Left cardiac atrium (tissue), 4 donors: ENCODE measurements at regions not wholly inside any gene's neighbourhood (a gene's known extent, or its start where the extent isn't known, plus 50 kb on each side); places are given as distances from the start of the nearest gene placed in this dataset.
"Not testable (repeated sequence)": the region's sequence is repeated elsewhere in the genome, so short reads cannot be mapped to it uniquely, and the experiment has no call there.

Source experiments
- ATAC-seq, 2 donors: fragments of 200-7000 bp; cut with Tn5 transposase; one replicate each; pipeline ENCODE4 v1.9.1; 2020; ENCODE audit warnings: mild to moderate bottlenecking in 2 of 2, moderate library complexity in 2 of 2
- DNase-seq: peaks from one replicate; pipeline ENCODE4 v3.0.0-alpha.2; 2020
- intact Hi-C, 2 donors: fragments of 100-400 bp; cut with DNase I; formaldehyde crosslinking; loops; one replicate each; pipeline versions ENCODE4 v1.14.1 to v1.15.1; 2022 to 2023
- donor health status: DM: no; HTN: yes; CAD: no.
- donor health status: DM: no; HTN: yes; CAD: no; lungs with severe emphysema.
- donor health status: DM: yes; HTN: yes; CAD: no.
- donor health status: Dilated cardiomyopathy.

DNA sequence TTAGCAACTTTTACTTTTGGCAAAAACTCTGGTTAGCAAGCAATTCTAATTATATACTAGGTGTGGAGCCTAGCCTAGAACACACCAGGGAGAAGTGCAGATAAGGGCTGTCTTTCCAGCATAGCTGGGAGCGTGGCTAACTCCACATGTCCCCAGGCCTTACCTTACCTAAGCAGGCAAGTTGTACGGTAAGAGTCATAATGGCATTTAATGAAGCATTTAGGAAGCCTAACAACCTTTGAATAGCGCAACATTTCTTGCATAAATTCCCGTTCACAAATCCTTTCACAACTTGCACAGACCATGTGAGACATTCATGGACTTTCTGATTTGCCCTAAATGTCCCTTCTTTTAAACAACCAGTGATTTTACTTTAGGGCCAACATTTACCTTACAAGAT is 917.4 kb upstream of the ACO1 start:
- DNase-seq = no peak

GRCh38 chr9:31470051-31470450 is 914.4 kb upstream of the ACO1 start:
- DNase-seq (no peak), ATAC-seq (no peak)
- intact Hi-C loops = no loop called here

More for the DNA sequence above, 917.4 kb upstream of the ACO1 start:
- intact Hi-C loops = no loop called here
- ATAC-seq = no peak

GRCh38 chr9:31471010-31471409 is 913.4 kb upstream of the ACO1 start:
- intact Hi-C loops = no loop called here
- ATAC-seq (no peak), DNase-seq (no peak)

- intact Hi-C loops = no loop called here
- DNase-seq (no peak), ATAC-seq (no peak)
Observed at GRCh38 chr9:31486630-31487029, 897.8 kb upstream of the ACO1 start.

DNA sequence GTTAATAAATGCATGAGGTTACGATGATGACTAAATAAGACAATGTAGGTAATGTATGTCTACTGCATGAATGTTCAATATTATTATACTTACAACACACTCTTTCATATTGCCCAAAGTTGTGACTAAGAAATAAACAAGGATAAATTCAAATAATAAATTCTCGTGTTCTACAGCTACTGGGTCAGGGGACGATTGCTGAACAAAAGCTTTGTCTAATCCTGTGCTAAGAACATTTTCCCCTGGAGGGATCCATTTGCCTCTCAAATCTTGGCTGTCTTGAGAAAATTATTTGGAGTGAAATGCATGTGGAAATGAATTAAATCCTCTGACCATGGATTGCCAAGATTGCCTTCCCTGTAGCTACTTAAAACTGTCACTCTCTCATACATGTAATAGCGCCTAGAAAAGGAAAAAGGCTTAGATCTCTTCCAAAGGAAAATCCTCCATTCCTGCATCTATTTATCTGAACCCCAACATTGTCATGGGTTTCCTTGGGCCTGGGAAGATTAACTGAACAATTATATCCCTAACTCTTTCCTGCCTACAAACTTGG is 893.8 kb upstream of the ACO1 start:
- DNase-seq = no peak
- no peak for ATAC-seq
- intact Hi-C loops = no loop called here

DNA sequence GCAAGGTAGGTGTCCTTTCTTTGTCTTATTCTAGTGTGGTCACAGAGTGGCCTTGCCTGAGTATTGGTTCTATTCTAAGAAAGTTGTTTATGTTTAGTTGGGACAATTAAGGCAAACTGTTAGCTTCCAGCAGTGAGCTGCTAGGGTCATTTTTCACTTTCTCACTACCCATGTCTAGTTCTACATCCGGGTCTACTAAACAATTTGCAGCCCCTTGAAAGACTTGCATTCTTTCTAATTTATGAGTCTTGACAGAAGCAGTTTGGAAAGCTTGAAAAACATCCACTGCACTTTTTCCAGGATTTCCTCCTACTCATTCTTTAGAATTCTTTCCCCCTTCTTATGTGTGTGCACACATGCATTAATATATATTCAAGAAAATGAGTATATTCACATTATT is 892.2 kb upstream of the ACO1 start:
- ATAC-seq = no peak
- no peak for DNase-seq
- intact Hi-C loops = no loop called here

DNA sequence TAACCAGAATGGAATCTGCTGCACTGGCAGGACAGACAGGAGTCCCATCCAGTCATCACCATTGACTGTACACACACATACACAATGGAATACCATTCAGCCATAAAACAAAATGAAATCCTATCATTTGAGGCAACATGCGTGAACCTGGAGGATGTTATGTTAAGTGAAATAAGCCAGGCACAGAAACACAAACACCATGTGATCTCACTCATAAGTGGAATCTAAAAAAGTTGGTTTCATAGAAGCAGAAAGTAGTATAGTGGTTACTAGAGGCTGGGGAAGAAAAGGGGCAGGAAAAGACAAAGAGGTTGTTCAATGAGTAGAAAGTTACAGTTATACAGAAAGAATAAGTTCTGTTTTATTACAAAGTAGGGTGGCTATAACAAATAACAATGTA is 884.0 kb upstream of the ACO1 start:
- no peak for ATAC-seq
- no peak for DNase-seq
- intact Hi-C loops = no loop called here

- intact Hi-C loops = no loop called here
- ATAC-seq = no peak
- DNase-seq = no peak
Observed at GRCh38 chr9:31519011-31519410, 865.4 kb upstream of the ACO1 start.

GRCh38 chr9:31519424-31519823 is 865.0 kb upstream of the ACO1 start:
- intact Hi-C loops = no loop called here
- DNase-seq (no peak), ATAC-seq (no peak)

DNA sequence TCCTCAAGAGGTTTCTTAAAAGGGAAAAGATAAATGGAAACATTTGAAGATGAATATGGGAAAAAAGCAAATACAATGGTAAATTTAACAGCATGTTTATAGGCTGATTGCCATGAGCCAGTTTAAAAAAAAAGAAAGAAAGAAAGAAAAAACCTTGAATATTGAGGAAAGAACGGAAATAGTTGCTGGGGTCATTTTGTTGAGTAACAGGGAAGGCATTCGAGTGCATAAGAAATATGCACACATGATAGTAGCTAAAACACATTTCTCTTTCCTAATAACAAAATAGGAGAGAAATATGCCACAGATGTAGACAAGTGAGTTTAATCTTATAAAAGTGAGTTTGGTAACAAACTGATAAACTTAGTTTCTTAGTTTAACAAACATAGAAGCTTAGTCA is 864.6 kb upstream of the ACO1 start:
- no peak for ATAC-seq
- DNase-seq = no peak
- intact Hi-C loops = no loop called here

DNA sequence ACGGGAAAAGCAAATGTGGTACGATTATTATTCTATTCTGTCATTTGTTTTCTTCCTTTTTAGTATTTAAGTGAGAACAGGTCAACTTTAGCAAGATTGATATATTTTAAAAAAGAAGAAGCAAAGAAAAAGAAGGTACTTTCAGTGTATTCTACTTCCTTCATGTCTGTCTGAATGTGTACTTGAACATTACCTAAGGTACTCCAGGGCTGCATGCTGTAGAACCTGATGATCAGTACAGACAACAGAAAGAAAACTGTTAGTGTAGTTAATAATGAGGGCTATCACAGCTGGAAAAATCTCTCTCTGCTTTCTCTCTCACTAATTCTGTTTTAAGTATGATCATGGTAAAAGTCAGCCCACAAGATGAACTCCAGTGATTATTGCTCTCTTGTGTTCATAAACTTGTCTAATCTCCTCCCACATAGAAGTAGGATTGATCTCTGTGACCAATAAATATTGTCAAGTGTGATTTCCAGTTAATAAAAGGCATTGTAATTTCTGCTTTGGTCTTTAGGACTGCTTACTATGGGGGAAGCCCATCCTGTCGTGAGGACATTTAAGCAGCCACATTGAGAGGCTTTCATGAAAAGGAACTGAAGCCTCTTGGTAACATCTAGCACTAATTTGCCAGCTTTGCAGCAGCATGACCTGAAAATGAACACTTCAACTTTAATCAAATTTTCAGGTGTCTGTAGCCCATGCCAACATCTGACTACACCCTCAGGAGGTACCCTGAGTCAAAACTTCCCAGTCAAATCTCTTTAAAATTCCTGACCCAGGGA is 864.0 kb upstream of the ACO1 start:
- intact Hi-C loops = no loop called here
- no peak for ATAC-seq
- DNase-seq = no peak

GRCh38 chr9:31535651-31536050 is 848.8 kb upstream of the ACO1 start:
- DNase-seq (no peak), ATAC-seq (no peak)
- intact Hi-C loops = loop anchor here in 1 of 2 donors (10.0 kb wide), 1 partner anchor 49 kb away; no protein-coding TSS in a partner anchor

GRCh38 chr9:31536471-31536870 is 848.0 kb upstream of the ACO1 start:
- intact Hi-C loops = loop anchor here in 1 of 2 donors (10.0 kb wide), 1 partner anchor 48 kb away; no protein-coding TSS in a partner anchor
- DNase-seq (no peak), ATAC-seq (no peak)

DNA sequence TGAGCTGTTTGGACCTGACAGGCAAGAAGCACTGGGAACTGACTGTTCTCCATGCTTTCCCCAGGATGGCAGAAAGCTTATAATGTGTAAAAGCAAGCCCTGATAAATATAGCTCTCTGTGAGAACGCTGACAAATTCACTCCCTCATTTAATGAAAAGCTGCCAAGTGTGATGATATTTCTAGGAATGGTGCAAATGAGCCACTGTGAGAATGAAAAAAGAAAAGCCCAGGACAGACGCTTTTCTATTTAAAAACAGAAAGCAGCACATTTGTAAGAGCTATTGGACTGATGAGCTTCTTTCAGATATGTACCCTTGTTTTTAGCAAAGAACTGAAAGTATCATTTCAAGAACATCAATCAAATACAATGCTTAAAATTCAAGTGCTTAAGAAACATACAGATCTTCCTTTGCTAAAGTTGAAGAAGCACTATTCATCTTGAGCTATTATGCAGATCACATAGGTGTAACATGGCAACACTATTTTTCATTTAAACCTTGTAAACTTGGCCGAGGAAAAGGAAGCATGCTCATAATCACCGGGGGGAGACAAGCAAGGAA is 842.6 kb upstream of the ACO1 start:
- ATAC-seq (peak; percentile 23 to 80), DNase-seq (no peak)
- intact Hi-C loops = no loop called here

DNA sequence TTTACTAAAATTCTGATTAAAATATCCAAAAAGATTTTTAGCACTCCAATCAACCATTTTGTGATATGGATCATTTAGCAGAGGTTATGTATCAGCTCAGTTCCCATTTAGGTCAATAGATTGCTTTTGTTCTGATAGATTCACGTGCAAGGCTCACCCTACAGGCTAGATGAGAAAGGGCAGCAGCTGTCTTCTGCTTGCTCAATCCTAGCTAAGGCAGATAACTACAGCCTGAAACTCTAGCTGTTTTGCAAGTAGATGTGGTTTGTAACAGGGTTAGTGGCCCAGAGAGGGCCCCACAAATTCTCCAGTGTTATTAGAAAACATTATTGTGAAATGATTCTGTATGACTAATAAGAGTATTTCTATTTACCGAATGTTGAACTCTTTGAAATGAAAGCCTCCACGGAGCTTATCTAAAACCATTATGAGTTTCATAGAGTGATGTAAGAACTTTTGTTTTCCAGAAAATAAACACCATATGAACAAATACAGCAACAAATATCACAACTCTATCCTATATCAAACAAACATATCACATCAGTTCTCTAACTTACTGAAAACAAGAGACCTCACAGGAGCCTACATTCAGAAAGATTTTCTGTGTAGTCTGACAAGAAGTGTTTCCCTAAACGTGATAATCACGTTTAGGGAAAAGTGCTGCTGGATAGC is 841.9 kb upstream of the ACO1 start:
- DNase-seq (peak; percentile 20), ATAC-seq (peak; percentile 89 to 97)
- intact Hi-C loops = no loop called here

DNA sequence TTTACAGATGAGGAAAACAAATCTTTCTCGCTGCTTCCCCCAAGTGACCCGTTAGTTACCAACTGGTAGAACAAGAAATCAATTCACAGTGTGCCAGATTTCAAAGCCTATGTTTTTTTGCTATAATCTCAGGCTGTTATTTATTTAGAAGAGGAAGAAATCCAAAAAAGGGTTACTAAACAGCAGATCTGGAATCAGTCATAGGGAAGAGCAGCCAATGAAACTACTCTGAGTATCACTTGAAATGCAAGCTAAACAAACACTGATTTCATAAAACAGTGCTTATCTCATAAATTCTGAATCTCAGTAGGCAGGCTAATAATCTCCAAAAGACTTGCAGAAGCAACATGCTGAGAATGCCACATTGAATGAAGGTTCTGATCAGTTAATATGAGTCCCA is 829.5 kb upstream of the ACO1 start:
- DNase-seq = no peak
- ATAC-seq = no peak
- intact Hi-C loops = no loop called here

GRCh38 chr9:31556667-31557463 is 827.6 kb upstream of the ACO1 start:
- no peak for ATAC-seq
- intact Hi-C loops = no loop called here

DNA sequence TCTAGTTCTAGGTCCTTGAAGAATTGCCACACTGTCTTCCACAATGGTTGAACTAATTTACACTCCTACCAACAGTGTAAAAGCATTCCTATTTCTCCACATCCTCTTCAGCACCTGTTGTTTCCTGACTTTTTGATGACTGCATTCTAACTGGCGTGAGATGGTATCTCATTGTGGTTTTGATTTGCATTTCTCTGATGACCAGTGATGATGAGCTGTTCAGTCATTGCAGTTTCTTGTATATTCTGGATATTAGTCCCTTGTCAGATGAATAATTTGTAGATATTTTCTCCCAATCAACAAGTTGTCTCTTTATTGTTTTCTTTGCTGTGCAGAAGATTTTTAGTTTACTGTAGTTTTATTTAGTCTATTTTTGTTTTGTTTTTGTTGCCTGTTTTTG is 812.3 kb upstream of the ACO1 start:
- ATAC-seq, DNase-seq, intact Hi-C loops: not testable (repeated sequence)

More at GRCh38 chr9:31556667-31557463, 827.6 kb upstream of the ACO1 start:
- no peak for DNase-seq

DNA sequence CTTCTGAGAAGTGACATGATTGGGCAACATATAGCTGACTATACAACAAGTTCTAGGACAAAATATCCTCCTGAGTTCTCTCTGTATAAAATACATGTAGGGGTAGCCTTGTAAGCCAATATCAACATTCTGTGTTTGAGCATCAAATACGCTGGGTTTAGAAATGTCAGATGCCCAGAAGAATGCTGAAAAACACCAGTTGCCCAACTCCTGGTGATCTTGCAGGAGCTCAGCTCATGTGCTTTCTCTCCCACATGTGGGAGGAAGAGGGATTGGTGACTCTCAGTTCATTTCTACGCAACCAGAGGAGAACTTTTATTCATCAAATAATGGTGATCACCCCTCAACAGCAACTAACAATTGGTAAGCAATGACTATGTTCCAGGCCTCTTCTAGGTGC is 810.9 kb upstream of the ACO1 start:
- intact Hi-C loops = no loop called here
- no peak for DNase-seq
- ATAC-seq = no peak
